Fibroblast of skin of left biceps (primary cell): ENCODE measurements at regions not wholly inside any gene's neighbourhood (a gene's known extent, or its start where the extent isn't known, plus 50 kb on each side); places are given as distances from the start of the nearest gene placed in this dataset.

Experiments used
- DNase-seq, 2 experiments: peaks; one replicate each; pipeline ENCODE4 v3.0.0-alpha.2; 2013; ENCODE audit warnings: low read depth in 2 of 2

- DNase-seq = no peak
Observed at GRCh38 chr7:109295158-109295557, 725.5 kb downstream of the DNAJB9 start.

DNA sequence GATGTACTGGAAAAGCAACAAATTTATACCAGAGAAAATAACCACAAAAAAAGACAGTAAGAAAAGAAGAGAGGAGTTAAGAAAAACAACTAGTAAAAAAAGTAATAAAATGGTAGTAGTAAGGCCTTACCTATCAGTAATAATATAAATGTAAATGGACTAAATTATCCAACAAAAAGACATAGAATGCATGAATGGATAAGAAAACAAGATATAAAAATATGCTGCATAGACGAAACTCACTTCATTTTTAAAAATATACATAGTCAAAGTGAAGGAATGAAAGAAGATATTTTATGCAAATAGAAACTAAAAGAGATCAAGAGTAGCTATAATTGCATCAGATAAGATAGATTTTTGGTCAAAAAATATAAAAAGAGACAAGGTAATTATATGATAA lies 739.1 kb downstream of the DNAJB9 start:
- no peak for DNase-seq

GRCh38 chr7:109309790-109310189 lies 740.1 kb downstream of the DNAJB9 start:
- no peak for DNase-seq

DNA sequence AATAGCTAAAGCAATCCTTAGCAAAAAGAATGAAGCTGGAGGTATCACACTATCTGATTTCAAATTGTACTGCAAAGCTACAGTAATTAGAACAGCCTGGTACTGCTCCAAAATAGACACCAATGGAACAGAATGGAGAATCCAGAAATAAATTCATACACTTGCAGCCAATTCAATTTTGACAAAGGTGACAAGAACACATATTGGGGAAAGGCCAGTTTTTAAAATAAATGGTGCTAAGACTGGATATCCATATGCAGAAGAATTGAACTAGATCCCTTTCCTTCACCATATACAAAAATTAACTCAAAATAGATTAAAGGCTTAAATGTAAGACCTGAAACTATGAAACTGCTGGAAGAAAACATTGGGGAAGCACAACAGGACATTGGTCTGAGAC lies 748.5 kb downstream of the DNAJB9 start:
- DNase-seq = no peak

- no peak for DNase-seq
Observed at GRCh38 chr7:109322833-109323232, 753.2 kb downstream of the DNAJB9 start.

DNA sequence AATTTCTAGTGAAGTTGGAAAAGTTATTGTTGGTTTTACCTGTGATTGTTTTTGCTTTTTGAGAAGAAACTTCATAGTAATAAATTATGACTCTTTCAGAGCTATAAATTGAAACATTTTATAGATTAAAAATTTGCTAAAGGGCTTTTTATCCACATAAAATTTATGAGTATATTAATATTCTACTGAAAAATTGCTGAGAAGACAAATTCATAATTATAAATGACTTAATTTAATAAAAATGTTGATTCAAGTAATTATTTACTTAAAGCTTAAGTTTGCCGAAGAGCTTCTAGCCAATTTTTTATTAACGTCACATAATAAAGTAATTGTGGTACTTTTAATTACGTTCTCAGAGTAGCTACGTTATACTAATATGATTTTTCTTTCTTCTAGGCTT lies 761.7 kb downstream of the DNAJB9 start:
- DNase-seq = no peak

DNA sequence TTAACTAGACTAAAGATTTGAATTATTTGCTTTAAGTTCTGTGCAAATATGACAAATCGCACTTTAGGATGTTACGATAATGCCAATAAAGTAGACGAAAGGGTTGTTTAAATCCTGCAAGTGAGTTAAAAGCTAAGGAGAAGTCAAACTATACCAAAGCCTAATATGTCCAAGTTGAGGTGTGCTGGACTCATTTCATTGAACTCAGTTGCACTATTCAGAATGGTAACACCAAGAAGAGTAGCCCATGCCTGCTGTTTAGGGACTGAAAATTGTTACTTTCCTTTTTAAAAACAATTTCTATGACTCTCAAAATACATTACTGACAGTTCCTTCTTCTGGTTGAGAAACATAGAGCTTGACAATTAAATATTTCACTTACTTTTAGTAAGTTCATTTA lies 766.3 kb downstream of the DNAJB9 start:
- no peak for DNase-seq

GRCh38 chr7:109336531-109336930 lies 766.9 kb downstream of the DNAJB9 start:
- no peak for DNase-seq

- DNase-seq = no peak
Observed at GRCh38 chr7:109343678-109344077, 774.0 kb downstream of the DNAJB9 start.

- DNase-seq = no peak
Observed at GRCh38 chr7:109351493-109351892, 781.8 kb downstream of the DNAJB9 start.

DNA sequence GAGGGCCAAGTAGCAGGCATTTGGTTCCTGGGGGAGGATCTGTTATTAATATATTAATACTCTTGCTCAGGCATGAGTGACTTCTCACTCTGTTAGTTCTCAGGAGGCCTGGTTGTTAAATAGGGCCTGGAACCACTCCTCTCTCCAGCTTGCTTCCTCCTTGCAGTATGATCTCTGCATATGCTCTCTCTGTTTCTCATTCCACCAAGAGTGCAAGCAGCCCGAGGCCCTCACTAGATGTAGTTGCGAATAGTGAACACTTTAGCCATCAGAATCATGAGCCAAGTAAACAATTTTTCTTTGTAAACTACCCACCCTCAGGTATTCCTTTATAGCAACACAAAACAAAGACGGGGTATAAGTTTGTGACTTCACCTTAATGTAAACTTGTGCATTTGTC lies 784.3 kb downstream of the DNAJB9 start:
- no peak for DNase-seq

DNA sequence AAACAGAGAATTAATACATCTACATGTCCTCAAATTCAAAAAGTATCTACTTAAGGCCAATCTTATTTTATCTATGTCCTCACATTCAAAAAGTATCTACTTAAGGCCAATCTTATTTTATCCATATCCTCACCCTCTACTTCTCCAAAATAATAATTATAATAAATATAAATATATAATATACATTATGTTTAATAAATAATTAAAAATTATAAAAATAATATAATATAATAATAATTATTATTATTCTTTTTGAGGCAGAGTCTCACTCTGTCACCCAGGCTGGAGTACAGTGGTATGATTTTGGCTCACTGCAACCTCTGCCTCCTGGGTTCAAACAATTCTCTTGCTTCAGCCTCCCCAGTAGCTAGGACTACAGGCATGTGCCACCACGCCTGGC lies 784.9 kb downstream of the DNAJB9 start:
- no peak for DNase-seq

DNA sequence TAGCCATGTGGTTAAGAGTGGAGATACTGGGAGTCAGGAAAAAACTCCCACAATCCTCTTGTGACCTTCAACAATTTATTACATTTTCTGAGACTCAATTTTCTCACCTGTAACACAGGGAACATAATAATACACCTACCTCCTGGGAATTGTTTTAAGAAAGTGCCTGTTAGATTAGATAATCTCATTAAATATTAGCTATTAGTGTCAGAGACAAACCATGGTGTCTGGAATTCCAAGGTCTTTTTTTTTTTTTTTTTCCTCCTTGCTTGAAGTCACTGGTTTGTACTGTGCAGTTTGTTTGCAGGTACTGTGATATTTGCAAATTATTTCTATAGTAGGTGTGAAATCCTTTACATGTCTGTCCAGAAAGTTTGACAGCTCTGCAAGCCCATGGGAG lies 806.1 kb downstream of the DNAJB9 start:
- no peak for DNase-seq

DNA sequence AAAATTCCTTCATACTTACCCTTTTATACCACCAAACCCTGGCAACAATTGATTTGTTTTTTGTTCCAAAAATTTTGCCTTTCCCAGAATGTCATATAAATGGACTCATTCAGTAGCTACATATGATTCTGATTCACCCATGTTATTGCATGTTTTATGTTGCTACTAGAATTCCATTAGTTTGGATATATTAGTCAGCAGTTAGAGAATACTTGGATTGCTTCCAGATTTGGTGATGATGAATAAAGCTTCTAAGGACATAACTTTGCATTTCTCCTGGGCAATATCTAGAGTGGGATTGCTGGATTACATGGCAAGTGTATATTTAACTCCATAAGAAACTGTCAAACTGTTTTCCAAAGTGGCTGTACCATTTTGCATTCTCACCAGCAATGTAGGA lies 806.9 kb downstream of the DNAJB9 start:
- no peak for DNase-seq

GRCh38 chr7:109377076-109377884 lies 807.6 kb downstream of the DNAJB9 start:
- DNase-seq = no peak

DNA sequence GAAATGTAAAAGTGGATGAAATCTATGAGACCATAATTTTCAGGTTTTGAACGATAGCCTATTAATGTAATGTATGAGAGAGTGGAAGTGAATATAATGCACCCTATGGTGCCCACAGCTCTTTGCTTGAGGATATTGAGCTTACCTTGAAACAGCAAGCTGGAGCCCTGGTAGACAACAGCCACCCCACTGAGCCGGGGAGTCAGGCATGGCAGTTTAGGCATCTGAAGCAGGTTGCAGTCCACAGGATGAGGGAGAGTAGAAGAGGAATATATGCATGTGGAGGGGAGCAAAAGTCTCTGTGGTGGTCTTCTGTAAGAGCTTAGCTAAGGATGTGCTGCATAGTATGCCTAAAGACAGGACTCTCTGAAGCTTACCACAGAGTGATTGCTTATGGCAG lies 817.3 kb downstream of the DNAJB9 start:
- DNase-seq = no peak

GRCh38 chr7:109387530-109387929 lies 817.9 kb downstream of the DNAJB9 start:
- DNase-seq = no peak

- DNase-seq = no peak
Observed at GRCh38 chr7:109391240-109391639, 821.6 kb downstream of the DNAJB9 start.

- DNase-seq = no peak
Observed at GRCh38 chr7:109402107-109402506, 832.4 kb downstream of the DNAJB9 start.

DNA sequence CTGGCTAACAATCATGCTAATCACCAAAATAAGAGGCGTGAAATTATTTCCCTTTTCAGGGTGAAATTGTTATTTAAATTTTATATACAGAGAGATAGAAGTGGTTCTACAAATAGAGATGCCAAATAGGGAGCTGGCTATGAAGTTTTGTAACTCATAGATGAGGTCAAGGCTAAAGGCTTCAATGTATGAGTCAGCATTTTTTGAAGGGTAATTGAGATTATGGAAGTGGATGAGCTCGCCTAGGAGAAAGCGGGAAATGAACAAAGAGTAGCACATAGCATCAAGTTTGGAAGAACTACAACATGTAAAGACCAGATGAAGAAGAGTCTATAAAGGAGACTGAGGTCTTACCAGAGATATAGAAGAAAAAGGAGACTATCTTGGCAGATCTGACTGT lies 838.1 kb downstream of the DNAJB9 start:
- DNase-seq = no peak

DNA sequence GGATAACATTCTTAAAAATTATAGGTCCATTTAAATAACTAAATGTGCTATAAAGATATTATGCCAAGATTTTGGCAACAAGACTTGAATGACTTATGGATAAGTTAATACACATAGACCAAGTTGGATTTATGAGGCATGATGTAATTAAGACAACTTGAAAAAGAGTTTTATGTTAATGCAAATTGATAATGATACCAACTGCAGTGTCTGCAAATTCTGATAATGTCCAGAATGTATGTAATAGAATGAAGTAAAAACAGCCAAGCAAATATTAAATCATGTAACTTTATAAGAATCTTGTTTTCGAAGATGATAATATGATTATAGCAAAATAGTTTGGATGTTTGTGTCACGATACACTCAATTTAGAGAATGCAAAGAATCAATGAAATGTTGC lies 868.3 kb downstream of the DNAJB9 start:
- no peak for DNase-seq

GRCh38 chr7:109449760-109450159 lies 880.1 kb downstream of the DNAJB9 start:
- DNase-seq = no peak

- DNase-seq = no peak
Observed at GRCh38 chr7:109456116-109456515, 886.4 kb downstream of the DNAJB9 start.

DNA sequence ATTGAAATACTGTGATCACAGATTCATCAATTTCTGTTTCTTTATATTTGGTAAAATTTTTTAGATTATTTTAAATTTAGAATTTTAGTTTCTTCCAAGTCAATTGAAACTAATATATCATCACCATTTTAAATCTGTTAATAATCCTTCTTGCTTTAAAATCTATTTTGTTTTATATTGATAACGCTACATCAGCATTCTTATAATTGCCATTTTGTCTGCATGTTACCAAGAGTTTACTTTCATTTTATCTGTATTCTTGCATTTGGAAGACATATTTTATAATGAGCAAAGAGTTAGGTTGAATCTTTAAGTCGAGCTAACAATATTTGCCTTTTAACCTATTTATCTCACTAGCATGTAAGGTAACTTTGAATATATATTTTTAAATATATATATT lies 890.6 kb downstream of the DNAJB9 start:
- no peak for DNase-seq
